ENCODE measurements at regions not wholly inside any gene's neighbourhood (a gene's known extent, or its start where the extent isn't known, plus 50 kb on each side); places are given as distances from the start of the nearest gene placed in this dataset.
"Not testable (repeated sequence)": the region's sequence is repeated elsewhere in the genome, so short reads cannot be mapped to it uniquely, and the experiment has no call there.

- no peaks in the 10 kb centered on the region for H3K36me3 ChIP-seq (ENCODE audit: low read depth, missing control alignments)
- H3K9me3 ChIP-seq = no peaks in the 10 kb centered on the region
- WGBS, 2 donors = 81 to 83% methylated on average over 2 of the region's 2 CpGs
- intact Hi-C loops (cut with DNase I; ENCODE audit: low total_unique reads) = no loop called here
- H3K4me3 ChIP-seq = no peak overlapping the region
- TF ChIP-seq CTCF (IDR thresholded peaks at IDR 0.05) (no peak), POLR2A (IDR thresholded peaks at IDR 0.05) (no peak)
- H3K27ac ChIP-seq = no peak overlapping the region
- H3K4me1 ChIP-seq = no peaks in the 10 kb centered on the region
- DNase-seq = no peak
- no peaks in the 10 kb centered on the region for H3K27me3 ChIP-seq
These were observed 157.4 kb downstream of the FOXL1 start for GRCh38 chr16:86735727-86736126.

- no peak for DNase-seq
- no peak for TF ChIP-seq CTCF (IDR thresholded peaks at IDR 0.05)
- no peak for TF ChIP-seq POLR2A (IDR thresholded peaks at IDR 0.05)
- H3K36me3 ChIP-seq (ENCODE audit: low read depth, missing control alignments) = no peaks in the 10 kb centered on the region
- no peak overlapping the region for H3K27ac ChIP-seq
- H3K9me3 ChIP-seq = no peaks in the 10 kb centered on the region
- H3K4me1 ChIP-seq = no peaks in the 10 kb centered on the region
- no peaks in the 10 kb centered on the region for H3K27me3 ChIP-seq
- H3K4me3 ChIP-seq = no peak overlapping the region
- 50 to 89% methylated on average over 1 to 7 of the region's 7 CpGs for WGBS, 2 donors
- intact Hi-C loops (cut with DNase I; ENCODE audit: low total_unique reads) = no loop called here
These were observed 158.2 kb downstream of the FOXL1 start for GRCh38 chr16:86736502-86736901.

GRCh38 chr16:86737083-86737482 is 158.7 kb downstream of the FOXL1 start:
- no peak for DNase-seq

GRCh38 chr16:86738322-86738721 is 160.0 kb downstream of the FOXL1 start:
- intact Hi-C loops (cut with DNase I; ENCODE audit: low total_unique reads); H3K9me3 ChIP-seq; H3K27me3 ChIP-seq; H3K4me3 ChIP-seq; H3K27ac ChIP-seq; H3K36me3 ChIP-seq (ENCODE audit: low read depth, missing control alignments); H3K4me1 ChIP-seq; DNase-seq: not testable (repeated sequence)
- 90% methylated on average over 27 to 35 of the region's 35 CpGs for WGBS, 2 donors

More at GRCh38 chr16:86737083-86737482, 158.7 kb downstream of the FOXL1 start:
- intact Hi-C loops (cut with DNase I; ENCODE audit: low total_unique reads) = no loop called here
- no peak overlapping the region for H3K4me3 ChIP-seq
- H3K27ac ChIP-seq = no peak overlapping the region
- 83 to 87% methylated on average over 7 of the region's 7 CpGs for WGBS, 2 donors
- H3K9me3 ChIP-seq = no peaks in the 10 kb centered on the region
- no peaks in the 10 kb centered on the region for H3K4me1 ChIP-seq
- TF ChIP-seq CTCF (IDR thresholded peaks at IDR 0.05) (no peak), POLR2A (IDR thresholded peaks at IDR 0.05) (no peak)
- H3K36me3 ChIP-seq (ENCODE audit: low read depth, missing control alignments) = no peaks in the 10 kb centered on the region
- H3K27me3 ChIP-seq = no peaks in the 10 kb centered on the region

- Histone ChIP-seq H3K4me3 (no peak overlapping the region), H3K9me3 (no peaks in the 10 kb centered on the region), H3K4me1 (no peaks in the 10 kb centered on the region), H3K27ac (no peak overlapping the region), H3K36me3 (ENCODE audit: low read depth, missing control alignments) (no peaks in the 10 kb centered on the region), H3K27me3 (no peaks in the 10 kb centered on the region)
- 89% methylated on average over 3 of the region's 3 CpGs for WGBS, 2 donors
- DNase-seq = no peak
- TF ChIP-seq POLR2A (IDR thresholded peaks at IDR 0.05) = no peak
- TF ChIP-seq CTCF (IDR thresholded peaks at IDR 0.05) = no peak
- intact Hi-C loops (cut with DNase I; ENCODE audit: low total_unique reads) = no loop called here
These were observed 160.8 kb downstream of the FOXL1 start for GRCh38 chr16:86739178-86739577.
